Stimulated activated CD8-positive, alpha-beta memory T cell treated with anti-CD3 and anti-CD28 coated beads, Interleukin-7, amount 100 ng/mL, for 4 hours (primary cell): ENCODE measurements at regions not wholly inside any gene's neighbourhood (a gene's known extent, or its start where the extent isn't known, plus 50 kb on each side); places are given as distances from the start of the nearest gene placed in this dataset.
"Not testable (repeated sequence)": the region's sequence is repeated elsewhere in the genome, so short reads cannot be mapped to it uniquely, and the experiment has no call there.

ENCODE experiments used
- DNase-seq, 2 donors: peaks; one replicate each; pipeline ENCODE4 v3.0.0-alpha.2; 2020; ENCODE audit warnings: low read depth in 2 of 2

DNA sequence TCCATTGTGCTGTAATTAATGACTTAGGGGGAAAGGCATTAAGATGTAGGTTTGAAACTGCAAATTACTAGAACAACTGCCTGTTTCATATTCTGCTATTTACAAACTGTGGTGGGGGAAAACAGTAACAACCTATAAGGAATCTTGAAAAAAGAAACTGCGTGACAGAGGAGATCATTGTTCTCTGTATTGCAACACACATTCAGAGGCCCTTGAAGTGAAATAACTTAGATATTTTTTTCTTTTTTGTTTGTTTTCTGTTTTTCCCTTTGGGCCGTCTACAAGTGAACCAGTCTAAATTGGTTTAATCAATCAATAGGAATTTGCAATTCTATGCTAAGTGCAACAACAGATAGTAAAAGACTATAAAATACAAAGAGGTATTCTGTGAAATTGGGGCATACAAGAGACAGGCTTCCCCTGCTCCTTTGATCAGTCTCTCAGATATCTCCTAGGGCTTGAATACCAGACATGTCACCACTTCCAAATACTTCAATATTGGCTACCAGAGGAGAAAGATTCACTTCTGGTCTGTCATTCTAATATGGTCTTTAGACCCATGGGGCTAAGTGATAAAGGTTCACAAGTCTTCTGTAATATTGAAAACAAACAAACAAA lies 2055.1 kb upstream of the CELF4 start:
- no peak for DNase-seq

DNA sequence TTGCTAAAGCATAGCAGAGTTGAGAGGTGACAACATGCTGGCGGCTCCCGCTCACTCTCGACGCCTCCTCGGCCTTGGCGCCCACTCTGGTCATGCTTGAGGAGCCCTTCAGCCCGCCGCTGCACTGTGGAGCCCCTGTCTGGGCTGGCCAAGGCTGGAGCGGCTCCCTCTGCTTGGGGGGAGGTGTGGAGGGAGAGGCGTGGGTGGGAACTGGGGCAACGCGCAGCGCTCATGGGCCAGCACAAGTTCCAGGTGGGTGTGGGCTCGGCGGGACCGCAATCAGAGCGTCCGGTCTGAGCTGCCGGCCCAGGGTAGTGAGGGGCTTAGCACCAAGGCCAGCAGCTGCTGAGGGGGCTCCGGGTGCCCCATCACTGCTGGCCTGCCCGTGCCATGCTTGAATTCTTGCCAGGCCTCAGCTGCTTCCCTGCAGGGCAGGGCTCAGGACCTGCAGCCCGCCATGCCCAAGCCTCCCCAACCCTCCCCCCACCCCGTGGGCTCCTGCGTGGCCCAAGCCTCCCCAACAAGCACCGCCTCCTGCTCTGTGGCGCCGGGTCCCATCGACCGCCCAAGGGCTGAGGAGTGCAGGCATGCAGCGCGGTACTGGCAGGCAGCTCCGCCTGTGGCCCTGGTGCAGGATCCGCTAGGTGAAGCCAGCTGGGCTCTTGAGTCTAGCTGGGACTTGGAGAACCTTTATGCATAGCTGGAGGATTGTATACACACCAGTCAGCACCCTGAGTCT lies 2052.8 kb upstream of the CELF4 start:
- no peak for DNase-seq

DNA sequence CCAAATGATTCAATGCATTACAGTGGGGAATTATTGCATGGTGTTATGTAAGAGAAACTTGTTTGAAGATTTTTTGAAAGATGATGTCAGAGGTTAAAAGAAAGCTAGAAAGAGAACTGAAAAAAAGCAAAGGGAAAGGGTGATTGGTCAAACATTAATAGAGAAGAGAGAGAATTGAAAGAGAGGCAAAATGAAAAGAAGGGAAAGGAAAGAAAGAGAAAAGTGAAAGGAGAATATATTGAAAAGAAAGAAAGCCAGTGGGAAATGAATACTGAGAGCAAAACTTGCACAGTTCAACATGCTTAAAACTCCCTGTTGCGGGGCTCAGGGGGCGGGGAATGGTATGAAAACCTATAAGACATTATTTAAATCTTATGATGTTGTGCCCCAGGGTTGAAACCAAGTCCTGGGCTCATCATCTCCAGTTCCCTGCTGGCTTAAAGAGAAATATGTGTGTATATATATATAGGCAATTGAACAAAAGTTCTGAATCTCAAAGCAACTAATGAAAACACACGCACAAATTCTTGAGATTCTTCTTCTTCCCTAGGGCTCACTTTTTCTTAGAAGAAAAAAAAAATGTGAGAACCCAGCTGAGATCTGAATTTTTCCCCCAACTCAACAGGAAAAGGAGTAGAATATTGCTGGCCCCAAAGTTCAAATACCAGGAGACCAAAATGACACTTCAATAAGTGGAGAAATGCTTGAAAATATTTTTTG lies 2045.9 kb upstream of the CELF4 start:
- no peak for DNase-seq

DNA sequence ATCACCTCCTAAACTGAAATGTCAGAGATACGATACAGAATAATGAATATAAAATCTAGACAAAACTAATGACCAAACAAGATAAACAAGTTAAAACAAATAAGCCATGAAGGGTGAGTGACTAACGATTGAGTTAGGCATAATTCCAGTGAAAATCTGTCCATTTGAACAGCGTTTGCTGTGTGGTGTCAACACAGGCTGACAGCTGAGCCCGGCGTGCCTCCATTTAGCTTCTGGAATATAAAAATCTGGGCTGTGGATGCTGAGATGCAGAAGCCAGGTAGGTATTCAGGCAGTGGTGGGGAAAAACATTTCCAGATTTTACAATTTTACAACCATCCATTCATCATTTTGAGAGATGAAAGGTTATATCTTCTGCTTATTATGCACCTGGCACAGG lies 2041.4 kb upstream of the CELF4 start:
- DNase-seq, result no peak

DNA sequence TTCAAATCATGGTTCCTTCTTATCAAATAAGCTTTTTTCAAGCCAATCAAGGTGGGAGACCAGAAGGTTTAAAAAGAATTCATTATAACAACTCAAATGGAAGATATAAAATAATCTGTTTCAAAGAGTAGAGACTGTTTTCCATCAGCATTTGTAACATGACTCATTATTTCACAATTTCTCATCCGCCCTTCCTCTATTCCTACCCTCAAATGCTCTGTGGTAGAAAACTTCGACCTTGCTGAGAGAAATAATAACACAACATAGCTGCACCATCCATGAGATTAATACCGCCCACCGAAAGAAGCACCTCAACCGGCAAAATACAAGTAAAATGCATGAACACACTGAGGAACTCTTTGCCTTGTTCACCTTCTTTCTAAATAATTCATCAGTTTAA lies 2039.2 kb upstream of the CELF4 start:
- no peak for DNase-seq

DNA sequence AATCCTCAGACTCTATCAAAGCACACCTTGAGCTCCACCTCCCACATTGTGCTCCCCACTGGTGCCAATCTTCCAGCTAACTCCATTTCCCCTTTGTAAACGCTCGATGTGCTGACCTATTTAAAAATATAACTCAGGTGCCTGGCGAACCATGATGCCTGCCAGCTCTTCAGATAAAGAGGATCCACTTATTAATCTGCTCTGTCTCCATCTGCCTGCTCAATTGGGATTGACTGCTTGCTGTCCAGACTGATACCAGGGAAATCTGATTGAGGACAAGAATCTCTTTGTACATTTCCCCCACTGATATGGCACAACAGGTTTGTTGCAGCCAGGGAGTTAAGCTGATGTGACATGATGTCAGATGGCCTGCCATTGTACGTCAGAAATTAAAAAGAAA lies 2036.5 kb upstream of the CELF4 start:
- DNase-seq, result no peak

DNA sequence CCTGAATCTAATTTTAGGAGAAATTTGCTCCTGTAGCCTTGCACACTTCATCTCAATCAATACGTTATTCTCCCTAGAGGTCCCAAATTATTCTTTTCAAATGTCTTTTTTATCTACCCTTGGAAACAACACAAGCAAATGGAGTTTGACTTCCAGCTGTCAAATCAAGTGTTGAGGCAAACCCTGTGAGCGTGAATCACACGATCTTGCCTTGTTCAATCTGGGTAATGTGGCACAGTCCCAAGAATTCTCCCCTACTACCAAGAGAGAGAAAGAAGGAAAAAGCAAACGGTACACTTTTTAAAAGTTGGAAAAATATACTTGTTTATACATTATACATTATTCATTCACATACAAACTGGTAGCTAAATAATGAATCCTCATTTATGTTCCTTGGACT lies 2035.3 kb upstream of the CELF4 start:
- no peak for DNase-seq

DNA sequence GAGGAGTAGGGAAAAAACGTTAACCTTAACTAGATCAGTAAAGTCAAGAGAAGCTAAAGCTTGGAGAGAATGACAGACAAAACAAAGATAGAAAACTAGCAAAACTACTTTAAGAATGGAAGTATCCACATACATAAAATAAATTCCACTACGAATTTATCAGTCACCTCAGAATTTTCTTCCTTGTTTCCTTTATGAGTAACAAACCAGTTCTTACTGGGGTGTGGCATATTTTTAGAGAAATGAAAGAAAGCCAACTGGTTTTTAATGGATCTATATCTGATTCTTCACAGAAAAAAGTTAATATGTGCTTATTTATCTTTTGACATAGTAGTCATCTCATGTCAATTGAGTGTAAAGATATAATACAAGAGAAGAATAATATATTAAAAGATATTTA lies 2033.7 kb upstream of the CELF4 start:
- no peak for DNase-seq

DNA sequence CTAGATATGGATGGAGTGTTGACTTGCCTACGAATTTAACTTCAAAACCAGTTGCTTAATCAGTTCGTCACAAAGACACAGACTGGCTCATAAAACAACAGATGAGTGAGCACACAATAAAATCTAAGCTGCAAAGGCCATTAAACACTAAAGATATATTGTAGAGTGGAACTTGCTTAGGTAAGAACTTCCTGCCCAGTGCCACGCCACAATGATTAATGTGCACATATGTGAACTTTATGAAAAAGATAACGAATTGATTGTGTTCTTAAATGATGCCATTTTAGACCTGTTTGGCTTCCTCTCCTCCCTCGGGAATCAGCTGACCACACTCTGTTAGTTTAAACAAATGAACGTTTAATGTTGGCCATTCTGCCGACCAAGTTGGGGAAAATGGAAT lies 2031.3 kb upstream of the CELF4 start:
- no peak for DNase-seq

DNA sequence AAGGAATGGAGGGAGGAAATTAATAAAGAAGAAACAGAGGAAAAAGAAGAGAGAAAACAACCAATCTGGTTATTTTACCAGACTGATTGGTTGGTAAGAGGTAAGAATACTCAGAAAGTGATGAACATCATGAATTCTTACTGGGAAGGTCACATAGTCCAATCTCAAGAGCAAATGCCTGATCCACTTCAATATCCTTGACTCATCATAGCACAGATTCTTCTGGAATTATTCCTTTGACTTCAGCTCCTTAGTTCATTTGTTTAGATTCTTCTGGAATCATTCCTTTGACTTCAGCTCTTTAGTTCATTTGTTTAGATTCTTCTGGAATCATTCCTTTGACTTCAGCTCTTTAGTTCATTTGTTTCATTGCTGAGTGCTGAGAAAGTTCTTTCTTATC lies 2030.6 kb upstream of the CELF4 start:
- DNase-seq, result no peak

DNA sequence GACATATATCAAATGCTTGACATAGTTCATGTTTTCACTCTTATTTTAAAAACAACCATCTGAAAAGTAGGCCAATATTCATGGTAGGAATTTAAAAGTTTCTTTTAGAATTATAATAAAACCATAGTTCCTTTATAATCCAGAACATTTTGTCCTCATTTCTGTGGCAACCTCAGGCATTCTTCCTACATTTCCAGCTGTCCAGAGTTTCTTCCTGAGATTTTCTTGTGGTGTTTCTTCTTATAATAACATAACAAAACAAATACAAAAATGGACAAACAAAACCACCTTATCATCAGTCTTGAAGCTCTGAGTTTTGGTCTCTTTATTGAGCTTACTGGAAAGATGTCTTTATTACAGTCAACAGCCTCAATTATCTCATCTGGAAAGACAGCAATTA lies 2028.6 kb upstream of the CELF4 start:
- no peak for DNase-seq

DNA sequence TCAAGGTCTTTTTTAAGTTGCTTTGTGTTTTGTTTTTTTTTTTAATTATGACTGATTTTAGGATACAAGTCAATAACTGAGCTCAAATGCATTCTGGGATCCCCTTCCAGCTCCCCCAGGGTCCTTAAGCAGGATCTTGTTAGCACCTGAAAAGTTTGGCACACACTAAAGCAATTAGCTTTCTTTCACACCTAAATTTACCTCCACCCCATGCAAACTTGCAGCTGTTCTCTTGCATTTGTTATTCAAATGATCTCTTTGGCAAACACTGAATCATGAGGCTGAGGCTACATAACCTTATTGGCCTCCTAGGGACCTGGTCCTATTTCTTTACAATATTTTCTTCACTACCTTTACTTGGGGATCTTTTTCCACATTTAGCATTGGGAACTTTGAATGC lies 2026.1 kb upstream of the CELF4 start:
- DNase-seq, result no peak

DNA sequence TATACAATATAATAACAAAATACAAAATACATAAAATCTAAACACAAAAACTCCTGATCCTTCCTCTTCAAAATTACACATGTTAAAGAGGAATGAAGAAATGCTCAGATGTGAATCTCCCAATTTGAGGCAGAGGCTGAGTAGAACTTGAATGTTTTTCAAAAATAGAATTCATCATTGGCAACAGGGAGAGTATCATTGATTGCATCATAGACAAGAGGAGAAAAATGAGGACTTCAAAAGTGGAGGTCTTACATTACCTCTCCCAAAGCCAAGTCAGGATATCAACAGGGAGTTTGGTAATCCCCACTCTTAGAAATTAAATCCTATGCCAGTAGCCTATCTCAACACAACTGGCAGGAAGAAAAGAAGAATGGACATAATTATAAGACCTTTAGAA lies 2023.9 kb upstream of the CELF4 start:
- no peak for DNase-seq

DNA sequence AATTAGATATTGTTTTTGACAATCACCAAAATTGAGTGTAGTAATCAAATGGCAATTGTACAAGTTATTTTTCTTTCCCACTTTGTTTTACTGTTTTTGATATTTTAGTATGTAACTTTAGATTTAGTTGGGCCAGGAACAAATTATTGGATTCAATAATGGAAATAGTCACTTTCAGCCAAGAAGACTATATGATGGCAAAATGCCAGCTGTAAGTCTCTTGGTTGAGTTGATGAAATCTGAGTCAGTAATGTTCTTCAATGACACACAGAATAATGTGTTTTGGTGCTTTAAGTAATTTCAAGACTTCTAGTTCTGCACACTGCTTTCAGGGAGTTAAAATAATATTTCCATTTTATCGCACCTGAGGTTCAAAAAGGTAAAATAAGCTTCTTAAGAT lies 2022.0 kb upstream of the CELF4 start:
- no peak for DNase-seq

DNA sequence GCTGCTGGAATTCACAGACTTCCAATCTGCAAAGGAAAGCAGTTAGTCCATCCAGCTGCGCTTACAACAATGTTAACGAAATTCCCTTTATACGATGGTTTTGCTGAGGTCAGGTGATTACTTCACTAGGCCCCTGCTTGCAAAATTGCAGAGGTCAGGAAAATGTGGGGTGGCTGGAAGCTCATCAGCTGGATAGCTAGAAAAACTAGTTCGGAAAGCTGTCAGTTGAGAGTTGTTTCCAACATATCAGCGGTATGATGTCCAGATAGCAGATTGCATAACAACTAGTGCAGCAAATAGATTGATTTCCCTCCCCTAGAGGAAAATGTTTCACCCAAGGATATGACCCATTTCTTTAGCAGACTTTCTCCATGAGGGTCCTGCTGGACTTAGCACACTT lies 2021.1 kb upstream of the CELF4 start:
- DNase-seq, result no peak

DNA sequence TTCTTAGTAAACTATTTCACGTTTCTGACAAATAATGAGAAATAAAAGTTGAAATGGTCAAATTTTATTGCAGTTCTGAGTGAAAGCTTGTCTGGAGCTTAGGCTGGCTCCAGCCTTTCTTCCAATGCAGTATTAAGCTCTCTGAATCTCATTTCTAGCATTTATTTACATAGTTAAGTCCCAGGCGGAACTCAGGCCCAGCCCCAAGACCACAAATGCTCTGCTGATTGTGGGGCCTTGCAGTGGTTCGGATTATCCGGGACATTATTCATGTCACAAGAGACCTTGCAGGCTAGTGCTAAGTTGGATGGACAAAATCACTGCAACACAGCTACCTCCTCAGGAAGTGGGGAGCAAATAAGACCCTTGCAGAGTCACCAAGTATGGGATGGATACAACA lies 2009.3 kb upstream of the CELF4 start:
- DNase-seq, result no peak

DNA sequence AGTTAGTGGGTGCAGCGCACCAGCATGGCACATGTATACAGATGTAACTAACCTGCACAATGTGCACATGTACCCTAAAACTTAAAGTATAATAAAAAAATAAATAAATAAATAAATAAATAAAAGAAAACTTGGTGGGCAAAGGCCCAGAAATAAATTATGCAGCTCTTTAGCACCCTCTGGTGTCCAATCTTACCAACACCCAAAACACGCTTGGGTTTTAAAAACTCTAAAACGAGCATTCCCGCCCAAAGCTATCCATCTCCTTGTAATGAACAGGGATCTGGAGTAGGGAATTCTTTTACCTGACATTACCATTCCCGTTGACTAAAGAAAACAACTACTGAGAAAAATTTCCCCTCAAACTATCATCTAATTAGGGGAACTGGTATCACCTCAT lies 2005.9 kb upstream of the CELF4 start:
- DNase-seq, result no peak

DNA sequence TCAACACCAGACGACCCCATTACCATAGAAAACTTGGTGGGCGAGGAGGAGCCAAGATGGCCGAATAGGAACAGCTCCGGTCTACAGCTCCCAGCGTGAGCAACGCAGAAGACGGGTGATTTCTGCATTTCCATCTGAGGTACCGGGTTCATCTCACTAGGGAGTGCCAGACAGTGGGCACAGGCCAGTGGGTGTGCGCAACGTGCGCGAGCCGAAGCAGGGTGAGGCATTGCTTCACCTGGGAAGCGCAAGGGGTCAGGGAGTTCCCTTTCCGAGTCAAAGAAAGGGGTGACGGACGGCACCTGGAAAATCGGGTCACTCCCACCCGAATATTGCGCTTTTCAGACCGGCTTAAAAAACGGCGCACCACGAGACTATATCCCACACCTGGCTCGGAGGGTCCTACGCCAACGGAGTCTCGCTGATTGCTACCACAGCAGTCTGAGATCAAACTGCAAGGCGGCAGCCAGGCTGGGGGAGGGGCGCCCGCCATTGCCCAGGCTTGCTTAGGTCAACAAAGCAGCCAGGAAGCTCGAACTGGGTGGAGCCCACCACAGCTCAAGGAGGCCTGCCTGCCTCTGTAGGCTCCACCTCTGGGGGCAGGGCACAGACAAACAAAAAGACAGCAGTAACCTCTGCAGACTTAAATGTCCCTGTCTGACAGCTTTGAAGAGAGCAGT lies 2000.1 kb upstream of the CELF4 start:
- DNase-seq, result not testable (repeated sequence)

DNA sequence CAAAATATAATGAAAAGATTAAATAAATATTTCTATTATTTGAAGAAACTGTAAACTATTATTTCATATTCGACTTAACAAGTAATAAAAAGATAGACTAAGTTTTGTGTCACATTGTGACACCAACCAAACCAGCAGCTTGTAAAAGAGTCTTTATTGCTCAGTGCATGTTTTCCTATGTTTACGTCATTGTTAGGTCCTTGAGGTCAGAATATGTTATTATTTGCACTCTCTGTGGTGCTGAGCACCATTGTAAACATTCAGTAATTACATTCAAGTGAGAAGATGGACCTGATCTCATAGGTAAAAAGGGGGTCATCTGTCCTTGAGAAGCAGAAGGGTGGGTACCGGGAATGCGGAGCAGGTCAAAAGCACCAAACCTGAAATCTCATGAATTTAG lies 1999.1 kb upstream of the CELF4 start:
- DNase-seq, result no peak

DNA sequence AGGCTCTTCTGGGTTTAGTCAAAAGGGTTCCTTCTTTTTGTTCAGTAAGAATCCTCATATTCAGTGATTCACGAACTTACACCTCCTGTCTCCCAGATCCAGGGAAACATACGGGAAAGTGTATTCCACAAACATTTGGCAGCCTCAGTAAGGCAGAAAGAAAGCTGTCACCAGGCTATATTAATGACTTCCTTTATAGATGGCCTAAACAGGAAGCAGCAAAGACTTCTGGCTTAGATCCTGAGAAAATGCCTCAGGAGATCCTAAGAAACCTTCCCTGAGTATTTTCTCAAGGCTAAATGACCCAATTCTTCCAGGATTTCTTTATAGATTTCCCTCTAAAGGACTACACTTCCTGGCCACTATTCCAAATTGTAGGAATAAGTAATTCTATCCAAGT lies 1995.5 kb upstream of the CELF4 start:
- no peak for DNase-seq

DNA sequence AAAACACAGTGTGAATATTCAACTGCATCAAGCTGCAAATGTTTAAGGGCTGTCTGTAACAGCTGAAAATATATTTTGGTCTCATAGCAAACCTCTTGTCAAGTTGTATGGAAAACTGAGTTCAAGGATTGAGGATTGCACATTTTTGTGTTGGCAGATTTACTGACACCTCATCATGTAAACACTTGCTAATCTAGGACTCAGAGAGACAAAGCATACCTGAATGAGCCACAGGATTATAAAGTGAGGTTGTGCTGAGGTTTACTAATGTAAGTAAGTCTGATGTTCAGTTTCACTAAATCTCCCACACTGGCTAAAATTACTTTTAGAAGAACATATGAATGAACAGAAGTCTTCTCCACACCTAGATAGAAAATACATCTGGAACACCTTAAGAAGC lies 1993.1 kb upstream of the CELF4 start:
- DNase-seq, result no peak

DNA sequence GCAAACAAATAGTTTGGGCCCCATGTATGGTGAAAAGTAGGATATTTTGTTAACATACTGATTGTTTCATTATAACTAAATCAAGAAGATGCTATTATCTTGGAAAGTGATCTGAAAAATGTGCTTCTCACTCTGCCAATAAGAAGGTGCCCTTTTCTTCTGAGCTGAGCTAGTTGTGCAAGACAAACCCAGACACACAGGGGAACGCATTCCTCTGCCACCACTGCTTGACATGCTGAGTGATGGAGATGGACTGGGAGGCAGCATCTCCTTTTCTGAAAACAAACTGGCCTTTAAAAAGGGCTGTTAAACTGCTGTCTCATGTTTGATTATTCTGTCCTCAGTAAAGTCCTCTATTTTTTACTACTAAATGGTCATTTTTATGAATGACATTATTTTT lies 1989.9 kb upstream of the CELF4 start:
- DNase-seq, result no peak

DNA sequence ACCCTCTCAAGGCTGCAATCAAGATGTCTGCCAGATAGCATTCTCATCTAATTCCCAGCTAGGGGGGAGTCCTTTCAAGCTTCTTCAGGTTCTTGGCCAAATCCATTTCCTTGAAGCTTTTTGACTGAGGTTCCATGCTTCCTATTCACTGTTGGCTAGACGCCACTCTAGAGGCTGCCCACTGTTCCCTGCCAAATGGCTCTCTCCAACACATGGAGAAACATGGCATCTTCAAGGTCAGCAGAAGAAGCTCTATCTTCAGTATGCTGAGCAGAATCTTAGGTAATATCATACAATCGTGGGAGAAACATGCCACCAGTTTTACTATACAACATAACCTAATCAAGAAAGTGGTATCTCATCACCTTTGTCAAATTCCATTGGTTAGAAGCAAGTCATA lies 1985.1 kb upstream of the CELF4 start:
- DNase-seq, result no peak
